GM10266 (cell line): ENCODE measurements at regions not wholly inside any gene's neighbourhood (a gene's known extent, or its start where the extent isn't known, plus 50 kb on each side); places are given as distances from the start of the nearest gene placed in this dataset.
"Not testable (repeated sequence)": the region's sequence is repeated elsewhere in the genome, so short reads cannot be mapped to it uniquely, and the experiment has no call there.

Source experiments
- DNase-seq: peaks from one replicate; pipeline ENCODE4 v3.0.0; 2012; ENCODE audit errors: extremely low spot score
- CTCF ChIP-seq: IDR thresholded peaks from 2 replicates; pipeline ENCODE4 v1.5.1; 2012; ENCODE audit warnings: mild to moderate bottlenecking, low read depth; ENCODE audit not compliant: control insufficient read depth, insufficient read depth; ENCODE audit errors: missing control alignments

- no peak for TF ChIP-seq CTCF
- no peak for DNase-seq
These were observed 64.8 kb upstream of the RBPJ start for GRCh38 chr4:26255989-26256388.

- DNase-seq = not testable (repeated sequence)
These were observed 63.4 kb upstream of the RBPJ start for GRCh38 chr4:26257444-26257843.

GRCh38 chr4:26257850-26258249 lies 63.0 kb upstream of the RBPJ start:
- no peak for TF ChIP-seq CTCF
- peak; percentile 18 for DNase-seq

- no peak for TF ChIP-seq CTCF
- no peak for DNase-seq
These were observed 60.2 kb upstream of the RBPJ start for GRCh38 chr4:26260571-26260970.

GRCh38 chr4:26261405-26261804 lies 59.4 kb upstream of the RBPJ start:
- DNase-seq = no peak
- TF ChIP-seq CTCF = no peak

- TF ChIP-seq CTCF = no peak
- no peak for DNase-seq
These were observed 57.6 kb upstream of the RBPJ start for GRCh38 chr4:26263165-26263564.

GRCh38 chr4:26264109-26264508 lies 56.7 kb upstream of the RBPJ start:
- no peak for DNase-seq

GRCh38 chr4:26267087-26267486 lies 53.7 kb upstream of the RBPJ start:
- no peak for TF ChIP-seq CTCF

More at GRCh38 chr4:26264109-26264508, 56.7 kb upstream of the RBPJ start:
- TF ChIP-seq CTCF = no peak

More at GRCh38 chr4:26267087-26267486, 53.7 kb upstream of the RBPJ start:
- DNase-seq = no peak
